T-helper 2 cell treated with Interferon-gamma antibody and Interleukin-4, amounts not matched to agents 5 μg/mL and 100 μg/mL, for 36 hours (primary cell): ENCODE measurements at regions not wholly inside any gene's neighbourhood (a gene's known extent, or its start where the extent isn't known, plus 50 kb on each side); places are given as distances from the start of the nearest gene placed in this dataset.

ENCODE experiments used
- DNase-seq: peaks from one replicate; pipeline ENCODE4 v3.0.0; 2021; ENCODE audit warnings: low spot score
- H3K27ac Mint-ChIP-seq: one replicate; pipeline ENCODE4 v1.8.0; 2021; ENCODE audit warnings: mild to moderate bottlenecking, mixed read lengths
- H3K27me3 Mint-ChIP-seq: one replicate; pipeline ENCODE4 v1.8.0; 2021; ENCODE audit warnings: low read depth, mixed read lengths
- H3K36me3 Mint-ChIP-seq: one replicate; pipeline ENCODE4 v1.8.0; 2021; ENCODE audit warnings: low read depth, mixed read lengths
- H3K4me1 Mint-ChIP-seq: one replicate; pipeline ENCODE4 v1.8.0; 2021; ENCODE audit warnings: low read depth, mixed read lengths
- H3K4me3 Mint-ChIP-seq: one replicate; pipeline ENCODE4 v1.8.0; 2022; ENCODE audit warnings: mild to moderate bottlenecking, moderate library complexity, mixed read lengths
- H3K9me3 Mint-ChIP-seq: one replicate; pipeline ENCODE4 v1.8.0; 2021; ENCODE audit warnings: mixed read lengths

DNA sequence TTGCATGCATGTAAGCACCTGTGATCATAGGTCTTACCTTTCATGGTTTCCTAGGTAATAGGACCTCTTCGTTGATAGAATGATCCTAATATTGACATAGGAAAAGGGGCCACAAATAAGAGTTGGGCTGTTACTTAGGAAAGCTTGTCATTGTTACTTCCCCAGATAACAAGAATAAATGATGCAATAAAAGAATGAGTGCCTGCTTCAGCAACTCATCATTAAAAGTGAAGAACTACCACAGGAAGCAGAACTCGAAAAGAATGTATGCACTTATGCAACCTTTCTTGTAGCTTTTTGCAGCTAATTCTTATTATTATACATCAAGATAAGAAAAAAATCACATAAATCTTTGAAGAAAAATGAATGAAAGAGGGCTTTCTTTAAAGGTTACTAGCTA is 548.6 kb downstream of the LTN1 start:
- Mint-ChIP-seq H3K36me3 (no peaks in the 10 kb centered on the region), H3K9me3 (no peaks in the 10 kb centered on the region), H3K4me3 (no peak overlapping the region), H3K4me1 (no peaks in the 10 kb centered on the region), H3K27ac (no peak overlapping the region), H3K27me3 (no peaks in the 10 kb centered on the region)
- no peak for DNase-seq

- no peak for DNase-seq
- Mint-ChIP-seq H3K4me3 (no peak overlapping the region), H3K27ac (no peak overlapping the region), H3K27me3 (no peaks in the 10 kb centered on the region), H3K36me3 (no peaks in the 10 kb centered on the region), H3K4me1 (no peaks in the 10 kb centered on the region), H3K9me3 (no peaks in the 10 kb centered on the region)
Measured at GRCh38 chr21:28442624-28443023, 550.1 kb downstream of the LTN1 start.

DNA sequence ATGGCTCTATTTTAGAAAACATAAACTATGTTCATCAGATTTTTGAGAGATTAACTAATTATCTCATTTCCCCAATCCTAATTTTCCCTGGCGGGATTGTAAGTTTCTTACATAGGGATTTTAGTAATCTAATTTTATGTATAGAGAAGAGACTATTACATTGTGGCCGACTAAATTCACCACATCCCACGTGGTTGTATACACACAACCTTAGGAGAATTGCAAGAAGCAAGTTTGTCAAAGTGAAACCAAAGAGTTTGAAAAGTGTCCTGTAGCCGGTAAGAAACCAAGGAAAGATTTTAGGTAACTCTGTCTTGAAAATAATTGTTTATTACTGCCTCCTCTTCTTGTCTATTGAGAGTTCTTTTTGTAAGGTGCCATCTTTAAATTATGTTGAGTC is 550.6 kb downstream of the LTN1 start:
- no peak for DNase-seq
- no peak overlapping the region for H3K27ac Mint-ChIP-seq
- no peaks in the 10 kb centered on the region for H3K27me3 Mint-ChIP-seq
- no peaks in the 10 kb centered on the region for H3K9me3 Mint-ChIP-seq
- no peaks in the 10 kb centered on the region for H3K4me1 Mint-ChIP-seq
- no peak overlapping the region for H3K4me3 Mint-ChIP-seq
- H3K36me3 Mint-ChIP-seq, result no peaks in the 10 kb centered on the region

DNA sequence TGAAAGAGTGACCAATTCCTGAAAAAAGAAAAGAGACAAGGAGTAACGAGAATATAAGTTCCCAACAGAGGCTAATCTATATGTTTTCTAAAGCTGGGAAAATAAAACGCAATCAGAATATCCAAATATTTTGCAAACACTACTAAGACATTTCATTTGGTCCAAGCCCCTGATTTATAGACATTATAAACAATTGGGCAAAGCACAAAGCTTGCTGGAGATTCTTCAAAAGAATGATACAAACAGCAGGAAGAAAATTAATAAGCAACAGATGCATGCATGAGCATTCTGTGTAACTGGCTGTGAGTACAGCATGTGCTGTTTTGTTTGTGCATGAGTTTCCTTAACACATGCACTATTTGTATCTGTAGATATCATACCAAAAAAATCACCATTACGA is 552.9 kb downstream of the LTN1 start:
- no peak overlapping the region for H3K4me3 Mint-ChIP-seq
- no peaks in the 10 kb centered on the region for H3K27me3 Mint-ChIP-seq
- no peaks in the 10 kb centered on the region for H3K36me3 Mint-ChIP-seq
- H3K4me1 Mint-ChIP-seq, result no peaks in the 10 kb centered on the region
- H3K27ac Mint-ChIP-seq, result no peak overlapping the region
- H3K9me3 Mint-ChIP-seq, result no peaks in the 10 kb centered on the region
- DNase-seq, result no peak

DNA sequence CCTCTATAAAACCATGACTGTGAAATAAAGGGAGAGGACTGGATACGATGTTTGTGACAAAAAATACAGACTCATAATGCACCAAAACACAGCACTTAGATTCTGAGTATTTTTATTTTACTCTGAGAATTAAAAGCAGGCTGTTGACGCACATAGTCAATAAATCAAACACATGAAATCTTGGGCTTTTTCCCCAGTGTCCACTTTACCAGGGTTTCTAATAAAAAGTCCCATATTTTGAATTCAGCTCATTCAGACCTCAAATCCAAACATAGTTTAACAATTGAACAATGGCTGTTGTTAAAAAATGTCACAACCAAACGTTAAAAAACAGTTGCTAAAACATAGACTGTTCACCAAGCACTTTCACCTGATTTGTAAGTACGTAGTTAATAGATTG is 553.4 kb downstream of the LTN1 start:
- Mint-ChIP-seq H3K4me3 (no peak overlapping the region), H3K27ac (no peak overlapping the region), H3K36me3 (no peaks in the 10 kb centered on the region), H3K9me3 (no peaks in the 10 kb centered on the region), H3K4me1 (no peaks in the 10 kb centered on the region), H3K27me3 (no peaks in the 10 kb centered on the region)
- DNase-seq, result no peak

GRCh38 chr21:28437061-28437460 is 555.6 kb downstream of the LTN1 start:
- H3K9me3 Mint-ChIP-seq, result no peaks in the 10 kb centered on the region
- H3K4me1 Mint-ChIP-seq, result no peaks in the 10 kb centered on the region
- H3K27ac Mint-ChIP-seq, result no peak overlapping the region
- no peak overlapping the region for H3K4me3 Mint-ChIP-seq
- H3K36me3 Mint-ChIP-seq, result no peaks in the 10 kb centered on the region
- DNase-seq, result no peak
- H3K27me3 Mint-ChIP-seq, result no peaks in the 10 kb centered on the region

DNA sequence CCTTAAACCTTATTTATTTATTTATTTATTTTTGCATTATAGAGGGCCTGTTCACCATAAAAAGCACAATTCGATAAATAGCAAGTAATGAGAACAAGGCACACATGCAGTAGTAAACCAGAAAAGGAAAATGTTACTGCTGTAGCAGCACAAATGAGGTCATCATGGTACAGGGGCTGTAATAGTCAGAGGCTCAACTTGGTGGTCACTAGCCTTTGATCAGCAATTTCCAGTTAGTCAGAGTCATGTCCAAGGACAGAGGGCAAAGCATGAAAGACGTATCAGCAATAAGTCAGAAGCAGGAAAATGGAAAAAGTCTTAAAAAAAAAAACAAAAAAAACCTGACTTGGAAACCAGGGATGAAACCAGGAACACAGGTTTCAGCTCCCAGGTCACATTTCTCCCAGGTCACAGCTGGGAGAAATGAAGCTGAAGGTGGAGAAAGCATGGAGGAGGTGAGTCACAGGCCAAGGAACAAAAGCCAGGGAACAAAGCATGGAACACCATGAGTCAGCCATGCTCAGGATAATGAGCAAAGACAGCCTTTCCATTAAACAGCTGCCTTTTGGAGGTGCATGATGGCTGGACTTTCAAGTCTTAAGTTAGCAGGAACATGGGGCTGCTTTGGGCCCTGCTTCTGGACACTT is 556.3 kb downstream of the LTN1 start:
- Mint-ChIP-seq H3K27ac (no peak overlapping the region), H3K36me3 (no peaks in the 10 kb centered on the region), H3K27me3 (no peaks in the 10 kb centered on the region), H3K9me3 (no peaks in the 10 kb centered on the region), H3K4me1 (no peaks in the 10 kb centered on the region), H3K4me3 (no peak overlapping the region)
- no peak for DNase-seq

DNA sequence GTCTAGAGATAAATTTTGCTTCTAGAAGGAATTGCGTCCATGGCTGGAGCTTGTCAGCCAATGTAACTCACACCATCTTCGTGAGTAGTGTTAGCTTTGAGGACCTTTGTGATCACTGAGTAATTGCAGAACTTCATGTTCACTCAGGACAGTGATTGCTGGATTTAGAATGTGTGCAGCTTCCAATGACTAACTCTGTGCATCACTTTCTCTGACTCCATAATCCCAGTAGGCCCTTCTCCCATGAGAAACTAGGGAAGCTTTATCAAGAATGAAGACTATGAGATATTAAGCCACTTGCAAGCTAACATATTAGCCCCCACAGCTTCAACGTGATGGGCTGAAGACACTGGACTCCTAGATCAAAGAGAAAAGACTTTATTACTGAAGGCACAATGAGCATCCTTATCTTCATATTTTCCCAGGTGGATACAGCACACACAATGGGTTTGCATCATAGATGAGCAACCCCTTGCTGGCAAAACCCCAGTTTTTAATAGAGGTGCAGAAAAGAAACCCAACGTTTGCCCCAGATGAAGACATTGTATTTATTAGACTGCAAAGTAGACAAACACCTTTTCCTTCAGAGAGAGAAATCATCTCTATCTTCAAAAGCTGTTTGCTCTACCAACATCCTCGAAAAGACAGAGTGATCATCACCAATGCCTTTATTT is 561.0 kb downstream of the LTN1 start:
- Mint-ChIP-seq H3K36me3 (no peaks in the 10 kb centered on the region), H3K27me3 (no peaks in the 10 kb centered on the region), H3K27ac (no peak overlapping the region), H3K4me1 (no peaks in the 10 kb centered on the region), H3K4me3 (no peak overlapping the region), H3K9me3 (no peaks in the 10 kb centered on the region)
- DNase-seq, result no peak

- no peaks in the 10 kb centered on the region for H3K4me1 Mint-ChIP-seq
- no peak overlapping the region for H3K27ac Mint-ChIP-seq
- no peak for DNase-seq
- H3K9me3 Mint-ChIP-seq, result no peaks in the 10 kb centered on the region
- no peaks in the 10 kb centered on the region for H3K36me3 Mint-ChIP-seq
- H3K27me3 Mint-ChIP-seq, result no peaks in the 10 kb centered on the region
- no peak overlapping the region for H3K4me3 Mint-ChIP-seq
Measured at GRCh38 chr21:28431022-28431421, 561.7 kb downstream of the LTN1 start.

- Mint-ChIP-seq H3K4me1 (no peaks in the 10 kb centered on the region), H3K27ac (no peak overlapping the region), H3K4me3 (no peak overlapping the region), H3K9me3 (no peaks in the 10 kb centered on the region), H3K36me3 (no peaks in the 10 kb centered on the region), H3K27me3 (no peaks in the 10 kb centered on the region)
- no peak for DNase-seq
Measured at GRCh38 chr21:28429161-28429560, 563.5 kb downstream of the LTN1 start.

GRCh38 chr21:28427394-28428022 is 565.2 kb downstream of the LTN1 start:
- Mint-ChIP-seq H3K27me3 (no peaks in the 10 kb centered on the region), H3K9me3 (no peaks in the 10 kb centered on the region)

DNA sequence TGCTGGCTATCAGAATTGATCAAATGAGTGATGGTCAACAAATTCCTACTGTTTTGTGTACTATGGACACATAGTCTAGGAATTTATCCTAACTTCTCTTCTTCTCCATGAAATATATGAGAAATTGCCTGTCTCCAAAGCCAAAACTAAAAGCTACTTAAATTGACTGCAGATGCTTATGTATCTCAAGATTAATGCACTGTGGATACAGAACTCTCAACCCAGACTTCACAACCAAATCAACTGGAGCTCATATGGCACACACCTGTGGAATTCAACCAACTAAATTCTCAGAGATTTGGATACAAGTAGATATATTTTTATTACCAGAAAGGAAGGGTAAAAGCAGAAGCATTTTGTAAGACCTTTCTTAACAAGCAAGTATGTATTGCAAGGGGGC is 566.1 kb downstream of the LTN1 start:
- Mint-ChIP-seq H3K9me3 (no peaks in the 10 kb centered on the region), H3K4me3 (no peak overlapping the region), H3K4me1 (no peaks in the 10 kb centered on the region), H3K27me3 (no peaks in the 10 kb centered on the region), H3K36me3 (no peaks in the 10 kb centered on the region), H3K27ac (no peak overlapping the region)
- DNase-seq, result no peak

More at GRCh38 chr21:28427394-28428022, 565.2 kb downstream of the LTN1 start:
- no peak overlapping the region for H3K27ac Mint-ChIP-seq
- no peaks in the 10 kb centered on the region for H3K36me3 Mint-ChIP-seq
- no peak for DNase-seq
- H3K4me1 Mint-ChIP-seq, result no peaks in the 10 kb centered on the region
- H3K4me3 Mint-ChIP-seq, result no peak overlapping the region

DNA sequence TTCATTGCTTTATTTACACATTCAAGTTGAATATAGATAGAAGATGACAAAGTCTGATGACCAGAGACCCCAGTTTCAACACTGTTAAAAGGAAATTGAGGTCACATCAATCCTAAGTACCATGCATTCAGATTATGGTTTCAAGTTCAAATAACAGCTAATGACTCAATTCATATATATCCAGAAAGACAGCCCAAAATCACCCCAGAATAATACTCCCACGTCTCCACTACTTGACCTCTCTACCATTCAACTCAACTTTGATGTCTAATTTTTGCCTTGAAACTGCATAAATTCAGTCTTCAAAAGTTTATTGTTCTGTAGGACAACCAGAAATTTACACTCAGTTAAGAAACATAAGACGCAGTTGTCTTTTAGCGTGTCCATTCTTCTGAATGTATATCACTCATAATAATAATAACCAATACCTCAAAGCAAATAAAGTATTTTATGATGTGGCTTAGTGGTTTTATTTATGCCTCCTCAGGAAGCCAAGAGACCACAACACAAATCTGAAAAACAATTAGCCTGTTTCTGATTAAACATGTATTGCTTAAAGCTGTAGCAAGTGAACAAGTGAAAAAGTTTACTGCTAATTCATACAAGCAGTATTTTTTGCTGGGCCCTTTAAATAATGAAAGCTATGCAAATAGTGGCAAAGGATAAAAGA is 569.0 kb downstream of the LTN1 start:
- Mint-ChIP-seq H3K9me3 (no peaks in the 10 kb centered on the region), H3K36me3 (no peaks in the 10 kb centered on the region), H3K27ac (no peak overlapping the region), H3K4me1 (no peaks in the 10 kb centered on the region), H3K4me3 (no peak overlapping the region), H3K27me3 (no peaks in the 10 kb centered on the region)
- DNase-seq, result no peak
